GM12878 (cell line): ENCODE measurements at regions not wholly inside any gene's neighbourhood (a gene's known extent, or its start where the extent isn't known, plus 50 kb on each side); places are given as distances from the start of the nearest gene placed in this dataset.

Experiments
- CREB1 ChIP-seq: IDR thresholded peaks from 2 replicates; pipeline ENCODE4 v1.6.1; 2012; ENCODE audit warnings: low read depth, mild to moderate bottlenecking, inconsistent platforms
- MTA2 ChIP-seq: fragments of 450-650 bp; IDR thresholded peaks from 2 replicates; pipeline ENCODE4 v1.6.1; 2016; ENCODE audit warnings: low read depth, mild to moderate bottlenecking, moderate library complexity
- STAT3 ChIP-seq: IDR thresholded peaks from 2 replicates; pipeline ENCODE4 v1.6.1; 2011; ENCODE audit warnings: low read depth, low read length, improper control_type of control experiment
- TAF1 ChIP-seq: IDR thresholded peaks from 2 replicates; pipeline ENCODE4 v1.6.1; 2011; ENCODE audit warnings: mild to moderate bottlenecking, low read depth, low read length, borderline replicate concordance
- TARDBP ChIP-seq: IDR thresholded peaks from 2 replicates; pipeline ENCODE4 v1.6.1; 2016; ENCODE audit warnings: borderline replicate concordance
- TF ChIP-seq, protein P1 (sequence below), 3 experiments: IDR thresholded peaks in 2 of 3; conservative IDR thresholded peaks in 1 of 3; 2 replicates each; pipeline ENCODE4 v1.5.1; 2011; ENCODE audit warnings: low read depth in 3 of 3, low read length in 3 of 3, mild to moderate bottlenecking in 3 of 3, control low read depth in 2 of 3, moderate library complexity in 2 of 3, inconsistent platforms in 1 of 3, mixed read lengths in 1 of 3; ENCODE audit not compliant: control insufficient read depth in 2 of 3, insufficient read depth in 1 of 3; ENCODE audit errors: extremely low read depth in 1 of 3

DNA sequence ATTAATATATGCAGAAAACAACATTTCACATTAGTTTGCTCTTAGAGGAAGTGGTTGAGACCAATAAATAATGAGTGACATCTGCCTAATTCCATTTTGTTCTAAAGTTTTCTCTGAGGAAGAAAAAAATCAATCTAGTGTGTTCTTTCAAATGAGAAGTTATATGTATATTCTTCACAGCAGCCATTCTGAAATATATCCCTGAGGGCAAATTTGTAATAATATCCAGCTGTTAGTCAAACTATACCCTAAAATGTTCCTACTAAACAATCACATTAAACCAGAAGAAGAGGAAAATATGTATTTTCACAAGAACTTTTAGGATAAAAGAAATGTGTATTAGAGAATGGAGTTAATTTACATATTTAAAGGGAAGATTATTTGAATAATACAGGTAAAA, 375.1 kb upstream of the CDH19 start:
- TF ChIP-seq STAT3 (no peak), MTA2 (no peak), TARDBP (no peak), CREB1 (no peak), TAF1 (no peak)
- TF ChIP-seq, protein P1, sequence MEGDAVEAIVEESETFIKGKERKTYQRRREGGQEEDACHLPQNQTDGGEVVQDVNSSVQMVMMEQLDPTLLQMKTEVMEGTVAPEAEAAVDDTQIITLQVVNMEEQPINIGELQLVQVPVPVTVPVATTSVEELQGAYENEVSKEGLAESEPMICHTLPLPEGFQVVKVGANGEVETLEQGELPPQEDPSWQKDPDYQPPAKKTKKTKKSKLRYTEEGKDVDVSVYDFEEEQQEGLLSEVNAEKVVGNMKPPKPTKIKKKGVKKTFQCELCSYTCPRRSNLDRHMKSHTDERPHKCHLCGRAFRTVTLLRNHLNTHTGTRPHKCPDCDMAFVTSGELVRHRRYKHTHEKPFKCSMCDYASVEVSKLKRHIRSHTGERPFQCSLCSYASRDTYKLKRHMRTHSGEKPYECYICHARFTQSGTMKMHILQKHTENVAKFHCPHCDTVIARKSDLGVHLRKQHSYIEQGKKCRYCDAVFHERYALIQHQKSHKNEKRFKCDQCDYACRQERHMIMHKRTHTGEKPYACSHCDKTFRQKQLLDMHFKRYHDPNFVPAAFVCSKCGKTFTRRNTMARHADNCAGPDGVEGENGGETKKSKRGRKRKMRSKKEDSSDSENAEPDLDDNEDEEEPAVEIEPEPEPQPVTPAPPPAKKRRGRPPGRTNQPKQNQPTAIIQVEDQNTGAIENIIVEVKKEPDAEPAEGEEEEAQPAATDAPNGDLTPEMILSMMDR (IDR thresholded peaks at IDR 0.05 in 2 of 3, conservative IDR thresholded peaks at IDR 0.05 in 1 of 3; ENCODE audit: control insufficient read depth in 2 of 3, extremely low read depth in 1 of 3, insufficient read depth in 1 of 3, low read depth in 3 of 3, low read length in 3 of 3): no peak
